Activated CD4-positive, alpha-beta T cell treated with anti-CD3 and anti-CD28 coated beads for 48 hours (primary cell): ENCODE measurements at regions not wholly inside any gene's neighbourhood (a gene's known extent, or its start where the extent isn't known, plus 50 kb on each side); places are given as distances from the start of the nearest gene placed in this dataset.
"Not testable (repeated sequence)": the region's sequence is repeated elsewhere in the genome, so short reads cannot be mapped to it uniquely, and the experiment has no call there.

Experiments
- DNase-seq: peaks from one replicate; pipeline ENCODE4 v3.0.0-alpha.2; 2020

DNA sequence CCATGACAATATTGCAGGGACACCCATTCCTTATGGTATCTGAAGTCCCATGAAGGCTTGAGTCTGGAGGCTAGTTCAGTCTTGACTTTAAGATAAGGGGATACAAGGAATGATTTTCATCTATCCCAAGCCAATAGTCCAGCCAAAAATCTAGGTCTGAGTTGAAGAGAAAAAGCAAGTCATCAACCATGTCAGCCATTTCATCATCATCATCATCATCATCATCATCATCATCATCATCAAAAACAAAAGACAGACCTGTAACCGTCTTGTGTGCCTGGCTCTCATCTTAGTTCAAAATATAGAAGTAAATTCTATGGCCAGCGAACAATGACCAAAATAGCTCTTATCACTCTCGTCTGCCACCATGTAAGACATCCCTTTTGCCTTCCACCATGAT is 59.5 kb upstream of the FAM90A26 start:
- DNase-seq: not testable (repeated sequence)

DNA sequence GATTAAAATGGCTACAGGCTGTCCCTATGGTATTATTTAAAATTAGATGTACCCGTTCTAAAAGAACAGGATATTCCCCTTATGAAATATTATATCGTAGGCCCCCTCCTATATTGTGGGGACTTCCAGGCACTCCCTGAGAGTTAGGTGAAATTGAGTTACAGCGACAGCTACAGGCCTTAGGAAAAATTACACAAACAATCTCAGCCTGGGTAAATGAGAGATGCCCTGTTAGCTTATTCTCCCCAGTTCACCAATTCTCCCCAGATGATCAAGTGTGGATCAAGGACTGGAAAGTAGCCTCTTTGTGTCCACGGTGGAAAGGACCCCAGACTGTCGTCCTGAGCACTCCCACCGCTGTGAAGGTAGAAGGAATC is 67.1 kb upstream of the FAM90A26 start:
- DNase-seq: not testable (repeated sequence)

DNA sequence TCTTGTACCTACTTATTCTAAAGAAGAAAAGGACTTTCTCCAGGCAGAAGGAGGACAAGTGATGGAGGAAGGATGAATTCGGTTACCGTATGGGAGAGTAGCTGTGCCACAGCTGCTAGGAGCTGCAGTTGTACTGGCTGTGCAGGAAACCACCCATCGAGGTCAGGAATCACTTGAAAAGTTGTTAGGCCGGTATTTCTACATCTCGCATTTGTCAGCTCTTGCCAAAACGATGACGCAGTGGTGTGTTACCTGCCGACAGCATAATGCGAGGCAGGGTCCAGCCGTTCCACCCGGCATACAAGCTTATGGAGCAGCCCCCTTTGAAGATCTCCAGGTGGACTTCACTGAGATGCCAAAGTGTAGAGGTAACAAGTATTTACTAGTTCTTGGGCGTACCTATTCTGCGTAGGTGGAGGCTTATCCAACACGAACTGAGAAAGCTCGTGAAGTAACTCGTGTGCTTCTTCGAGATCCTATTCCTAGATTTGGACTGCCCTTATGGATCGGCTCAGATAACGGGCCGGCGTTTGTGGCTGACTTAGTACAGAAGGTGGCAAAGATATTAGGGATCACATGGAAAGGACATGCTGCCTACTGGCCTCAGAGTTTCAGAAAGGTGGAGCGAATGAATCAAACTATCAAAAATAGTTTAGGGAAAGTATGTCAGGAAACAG is 67.6 kb upstream of the FAM90A26 start:
- DNase-seq: not testable (repeated sequence)

DNA sequence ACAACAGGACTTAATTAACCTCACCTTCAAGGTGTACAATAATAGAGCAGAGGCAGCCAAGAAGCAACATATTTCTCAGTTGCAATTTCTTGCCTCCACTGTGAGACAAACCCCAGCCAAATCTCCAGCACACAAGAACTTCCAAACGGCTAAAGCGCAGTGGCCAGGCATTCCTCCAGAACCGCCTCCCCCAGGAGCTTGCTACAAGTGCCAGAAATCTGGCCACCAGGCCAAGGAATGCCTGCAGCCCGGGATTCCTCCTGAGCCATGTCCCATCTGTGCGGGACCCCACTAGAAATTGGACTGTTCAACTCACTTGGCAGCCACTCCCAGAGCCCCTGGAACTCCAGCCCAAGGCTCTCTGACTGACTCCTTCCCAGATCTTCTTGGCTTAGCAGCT is 73.9 kb upstream of the FAM90A26 start:
- DNase-seq: not testable (repeated sequence)

DNA sequence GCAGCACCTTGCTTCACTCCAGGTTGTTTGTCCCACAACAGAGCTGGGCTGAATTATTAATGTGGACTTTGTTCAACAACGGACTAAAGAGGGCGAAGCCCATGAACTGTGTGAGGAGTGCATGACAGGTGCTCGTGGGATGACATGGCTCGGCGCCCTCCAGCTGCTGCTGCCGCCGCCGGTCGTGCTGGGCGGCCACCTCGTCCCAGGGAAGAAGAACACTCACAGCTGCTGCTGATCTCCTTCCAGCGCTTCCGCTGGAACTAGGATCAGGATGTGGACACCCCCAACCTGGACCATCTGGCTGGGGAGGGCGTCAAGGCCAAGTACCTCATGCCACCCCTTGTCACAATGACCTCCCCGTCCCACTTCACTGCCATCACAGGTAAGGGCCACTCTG is 91.4 kb upstream of the FAM90A26 start:
- DNase-seq: not testable (repeated sequence)

DNA sequence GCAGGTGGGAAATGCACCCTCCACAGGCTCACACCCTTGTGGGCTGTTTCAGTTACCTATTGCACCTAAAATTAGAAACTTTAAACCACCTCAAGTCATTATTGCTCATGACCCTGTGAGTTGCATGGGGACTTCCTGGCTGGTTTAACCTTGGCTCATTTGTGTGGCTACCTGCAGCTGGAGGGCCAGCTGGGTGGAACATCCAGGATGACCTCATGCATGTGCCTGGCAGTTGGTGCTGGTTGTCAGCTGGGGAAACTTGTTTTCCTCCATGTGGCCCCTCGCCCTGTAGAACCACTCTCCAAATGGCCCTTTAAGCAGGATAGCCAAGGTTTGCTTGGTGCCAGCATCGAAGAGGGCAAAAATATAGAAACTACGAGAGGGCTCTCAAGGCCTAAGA is 93.2 kb upstream of the FAM90A26 start:
- DNase-seq: not testable (repeated sequence)

DNA sequence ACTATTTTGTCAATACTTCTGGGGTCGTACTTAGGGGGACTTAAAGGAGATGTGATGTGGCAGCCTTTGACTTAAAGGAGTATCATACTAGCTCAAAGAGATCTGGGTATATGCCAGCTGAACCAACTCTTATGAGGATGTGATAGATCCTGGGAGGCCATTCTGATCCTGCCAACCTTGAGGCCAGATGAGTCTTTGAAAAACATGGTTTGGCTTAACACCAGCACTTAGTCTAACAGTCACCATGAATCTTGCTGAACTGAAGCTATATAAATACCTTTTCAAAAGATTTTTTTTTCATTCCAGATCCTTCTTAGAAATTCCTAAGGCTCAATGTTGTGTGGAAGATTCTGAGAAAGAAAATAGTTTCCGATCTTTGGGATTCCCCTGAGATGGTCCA is 93.7 kb upstream of the FAM90A26 start:
- DNase-seq: not testable (repeated sequence)

DNA sequence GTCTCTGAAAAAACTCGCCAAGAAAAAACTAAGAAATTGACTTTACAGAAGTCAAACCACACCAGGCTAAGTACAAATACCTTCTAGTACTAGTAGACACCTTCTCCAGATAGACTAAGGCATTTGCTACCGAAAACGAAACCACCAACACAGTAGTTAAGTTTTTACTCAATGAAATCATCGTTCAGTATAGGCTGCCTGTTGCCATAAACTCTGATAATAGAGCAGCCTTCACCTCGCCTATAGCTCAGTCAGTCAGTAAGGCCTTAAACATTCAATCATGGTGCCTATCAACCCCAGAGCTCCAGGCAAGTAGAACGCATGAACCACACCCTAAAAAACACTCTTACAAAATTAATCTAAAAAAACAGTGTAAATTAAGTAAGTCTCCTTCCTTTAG is 96.8 kb upstream of the FAM90A26 start:
- DNase-seq: not testable (repeated sequence)

DNA sequence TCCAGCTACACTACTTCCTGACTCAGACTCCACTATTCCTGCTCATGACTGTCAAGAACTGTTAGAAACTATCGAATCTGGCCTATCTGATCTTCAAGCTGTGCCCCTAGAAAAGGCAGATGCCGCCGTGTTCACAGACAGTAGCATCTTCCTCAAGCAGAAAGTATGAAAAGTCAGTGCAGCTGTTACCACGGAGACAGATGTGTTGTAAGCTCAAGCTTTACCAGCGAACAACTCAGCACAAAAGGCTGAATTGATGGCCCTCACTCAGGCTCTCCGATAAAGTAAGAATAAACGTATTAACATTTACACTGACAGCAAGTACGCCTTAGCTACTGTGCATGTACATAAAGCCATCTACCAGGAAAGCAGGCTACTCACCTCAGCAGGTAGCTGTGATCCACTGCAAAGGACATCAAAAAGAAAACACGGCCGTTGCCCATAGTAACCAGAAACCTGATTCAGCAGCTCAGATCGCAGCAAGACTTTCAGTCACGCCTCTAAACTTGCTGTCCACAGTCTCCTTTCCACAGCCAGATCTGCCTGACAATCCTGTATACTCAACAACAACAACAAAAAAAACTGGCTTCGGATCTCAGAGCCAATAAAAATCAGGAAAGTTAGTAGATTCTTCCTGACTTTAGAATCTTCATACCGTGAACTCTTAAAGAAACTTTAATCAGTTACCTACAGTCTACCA is 97.5 kb upstream of the FAM90A26 start:
- DNase-seq: not testable (repeated sequence)

DNA sequence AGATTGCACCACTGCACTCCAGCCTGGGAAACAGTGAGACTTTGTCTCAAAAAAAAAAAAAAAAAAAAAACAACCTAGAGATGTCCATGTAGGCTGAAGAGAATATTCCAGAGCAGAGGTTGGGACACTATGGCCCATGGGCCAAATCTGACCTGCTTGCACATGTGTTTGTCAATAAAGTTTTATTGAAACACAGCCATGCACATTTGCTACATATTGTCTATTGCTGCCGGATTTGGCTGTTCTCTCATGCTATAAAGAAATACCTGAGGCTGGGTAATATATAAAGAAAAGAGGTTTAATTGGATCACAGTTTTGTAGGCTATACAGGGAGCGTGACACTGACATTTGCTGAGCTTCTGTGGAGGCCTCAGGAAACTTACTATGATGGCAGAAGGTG is 102.3 kb upstream of the FAM90A26 start:
- not testable (repeated sequence) for DNase-seq

DNA sequence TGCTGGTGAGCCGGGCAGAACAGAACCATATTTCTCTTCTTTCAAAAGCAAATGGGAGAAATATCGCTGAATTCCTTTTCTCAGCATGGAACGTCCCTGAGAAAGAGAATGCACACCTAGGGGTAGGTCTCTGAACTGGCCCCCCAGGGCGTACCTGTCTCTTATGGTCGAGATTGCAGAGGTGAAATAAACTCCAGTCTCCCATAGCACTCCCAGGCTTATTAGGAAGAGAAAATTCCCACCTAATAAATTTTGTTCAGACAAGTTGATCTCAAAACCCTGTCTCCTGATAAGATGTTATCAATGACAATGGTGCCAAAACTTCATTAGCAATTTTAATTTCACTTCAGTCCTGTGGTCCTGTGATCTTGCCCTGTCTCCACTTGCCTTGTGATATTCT is 106.6 kb upstream of the FAM90A26 start:
- not testable (repeated sequence) for DNase-seq

DNA sequence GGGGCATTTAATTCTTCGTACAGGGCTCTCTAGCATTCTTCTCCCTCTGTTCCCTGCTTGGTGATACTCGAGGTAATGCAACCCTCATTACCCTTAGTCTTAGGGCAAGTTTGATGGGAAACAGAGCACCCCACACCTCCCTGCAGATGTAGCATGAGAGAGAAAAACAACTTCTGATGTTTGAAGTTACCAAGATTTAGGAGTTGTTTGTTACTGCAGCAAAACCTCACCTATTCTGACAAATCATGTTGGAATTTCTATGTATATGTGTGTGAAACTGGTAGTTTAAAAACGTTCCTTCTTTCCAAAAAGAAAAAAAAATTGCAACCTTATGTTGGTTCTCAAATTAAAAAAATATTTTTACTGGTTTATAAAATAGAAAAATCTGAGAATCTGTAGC is 145.3 kb upstream of the FAM90A26 start:
- DNase-seq: not testable (repeated sequence)

DNA sequence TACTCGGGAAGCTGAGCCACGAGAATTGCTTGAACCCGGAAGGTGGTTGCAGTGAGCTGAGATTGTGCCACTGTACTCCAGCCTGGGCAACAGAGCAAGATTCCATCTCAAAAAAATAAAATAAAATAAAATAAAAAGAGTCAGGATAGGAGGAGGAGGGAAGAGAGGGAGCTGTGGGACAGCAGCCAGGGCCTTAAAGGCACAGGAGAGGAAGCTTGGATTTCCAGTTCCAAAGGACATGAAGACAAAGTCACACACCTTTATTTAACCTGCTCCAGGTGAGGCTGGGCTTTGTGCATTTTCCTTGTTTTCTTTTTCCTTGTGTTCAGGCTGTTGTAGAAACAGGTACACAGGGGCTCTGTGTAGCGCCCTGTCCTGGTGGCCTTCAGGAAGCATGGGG is 138.2 kb upstream of the HMX1 start:
- DNase-seq: not testable (repeated sequence)

DNA sequence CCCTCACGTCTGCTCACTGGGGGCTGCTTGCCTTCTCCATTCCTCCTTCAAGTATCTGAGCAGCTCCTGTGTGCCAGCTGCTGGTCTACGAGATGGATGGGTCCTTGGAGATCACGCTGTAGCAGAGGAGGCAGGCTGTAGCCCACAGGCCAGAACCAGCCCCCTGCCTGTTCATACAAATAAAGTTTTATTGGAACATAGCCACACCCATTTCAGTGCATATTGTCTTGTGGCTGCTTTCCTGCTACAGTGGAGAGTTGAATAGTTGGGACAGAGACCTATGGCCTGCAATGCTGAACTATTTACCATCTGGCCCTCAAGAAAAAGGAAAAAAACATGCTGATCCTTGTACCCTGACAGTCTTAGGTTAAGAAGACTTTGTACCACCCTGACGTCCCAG is 136.8 kb upstream of the HMX1 start:
- not testable (repeated sequence) for DNase-seq

DNA sequence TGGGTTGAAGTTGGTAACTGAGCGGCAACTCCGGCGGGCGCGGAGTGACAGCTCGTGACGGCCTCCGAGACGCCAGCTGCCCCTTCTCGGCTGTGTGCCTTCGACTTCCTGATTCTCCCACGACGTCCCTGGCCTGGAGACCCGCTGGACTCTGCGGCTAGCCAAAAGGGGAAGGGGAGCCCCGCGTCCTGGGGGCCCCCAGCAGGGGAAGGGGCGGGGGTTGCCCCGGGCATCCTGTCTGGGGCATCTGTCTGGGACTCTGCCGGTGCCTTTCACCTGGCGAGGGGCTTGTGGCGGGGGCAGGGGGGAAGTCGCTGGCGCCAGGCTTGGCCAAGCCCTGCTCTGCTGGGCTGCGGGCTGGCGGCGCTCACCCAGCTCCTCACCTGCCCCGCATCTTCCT is 129.5 kb upstream of the HMX1 start:
- not testable (repeated sequence) for DNase-seq

DNA sequence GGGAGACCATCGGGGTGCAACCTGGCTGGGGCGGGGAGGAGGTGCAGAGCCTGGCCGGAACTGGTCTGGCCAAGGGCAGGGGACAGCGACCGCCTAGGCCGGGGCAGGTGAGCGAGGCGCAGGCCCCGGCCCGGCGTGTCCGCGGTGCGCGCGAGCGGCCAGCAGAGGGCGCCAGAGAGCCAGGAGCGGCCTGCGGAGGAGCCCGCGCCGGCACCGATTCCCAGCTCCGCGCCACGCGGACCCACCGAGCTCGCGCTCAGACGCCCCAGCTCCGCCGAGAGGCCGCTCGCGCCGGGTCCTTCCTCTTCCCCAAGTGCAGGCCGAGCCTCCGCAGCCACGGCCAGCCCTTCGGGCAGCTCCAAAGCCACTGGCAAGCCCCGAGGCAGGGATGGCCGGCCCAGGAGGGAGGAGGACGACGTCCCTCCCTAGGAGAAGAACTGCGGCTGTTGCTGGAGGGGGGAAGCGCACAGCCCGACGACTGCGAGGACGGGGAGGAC is 128.9 kb upstream of the HMX1 start:
- peak; percentile 62 for DNase-seq

DNA sequence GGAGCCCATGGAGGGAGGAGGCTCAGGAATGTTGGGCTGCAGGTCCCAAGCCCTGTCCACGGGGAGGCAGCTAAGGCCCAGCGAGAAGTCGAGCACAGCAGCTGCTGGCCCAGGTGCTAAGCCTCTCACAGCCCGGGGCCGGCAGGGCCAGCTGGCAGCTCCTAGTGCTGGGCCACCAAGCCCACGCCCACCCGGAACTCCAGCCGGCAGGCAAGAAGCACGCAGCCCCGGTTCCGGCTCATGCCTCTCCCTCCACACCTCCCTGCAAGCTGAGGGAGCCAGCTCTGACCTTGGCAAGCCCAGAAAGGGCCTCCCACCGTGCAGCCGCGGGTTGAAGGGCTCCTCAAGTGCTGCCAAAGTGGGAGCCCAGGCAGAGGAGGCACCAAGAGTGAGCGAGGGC is 121.3 kb upstream of the HMX1 start:
- not testable (repeated sequence) for DNase-seq

DNA sequence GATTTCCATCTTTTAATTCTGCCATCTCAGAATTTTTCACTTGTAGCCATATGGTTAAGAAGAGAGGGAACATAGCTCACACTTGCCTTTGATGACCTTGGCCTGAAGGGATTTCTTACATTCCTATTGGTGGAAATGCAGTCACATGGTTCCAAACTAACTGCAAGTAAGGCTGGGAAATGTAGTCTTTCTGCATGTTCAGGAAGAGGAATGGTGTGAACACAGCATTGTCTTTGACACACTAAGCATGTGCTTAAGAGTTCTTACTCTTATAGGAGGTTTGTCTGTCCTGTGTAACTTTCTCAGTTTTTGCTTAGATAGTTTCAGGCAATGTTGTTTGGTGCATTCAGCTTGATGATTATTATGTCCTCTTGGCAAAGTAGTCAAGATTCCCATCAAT is 119.8 kb upstream of the HMX1 start:
- not testable (repeated sequence) for DNase-seq

DNA sequence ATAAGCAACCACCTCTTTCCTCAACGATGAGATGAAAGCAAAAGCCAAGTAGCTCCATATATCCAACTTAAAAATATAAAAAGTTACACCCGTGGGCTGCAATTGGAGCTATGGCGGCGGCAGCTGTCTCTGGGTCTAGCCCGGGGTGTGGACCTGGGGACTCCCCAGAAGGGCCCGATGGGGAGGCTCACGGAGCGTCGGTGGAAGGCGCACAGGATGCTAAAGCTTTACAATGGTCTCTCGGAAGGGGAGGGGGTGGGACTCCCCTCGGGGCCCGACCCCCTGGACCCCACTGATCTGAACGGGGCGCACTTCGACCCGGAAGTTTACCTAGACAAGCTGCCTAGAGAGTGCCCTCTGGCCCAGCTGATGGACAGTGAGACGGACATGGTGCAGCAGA is 118.7 kb upstream of the HMX1 start:
- DNase-seq: not testable (repeated sequence)

DNA sequence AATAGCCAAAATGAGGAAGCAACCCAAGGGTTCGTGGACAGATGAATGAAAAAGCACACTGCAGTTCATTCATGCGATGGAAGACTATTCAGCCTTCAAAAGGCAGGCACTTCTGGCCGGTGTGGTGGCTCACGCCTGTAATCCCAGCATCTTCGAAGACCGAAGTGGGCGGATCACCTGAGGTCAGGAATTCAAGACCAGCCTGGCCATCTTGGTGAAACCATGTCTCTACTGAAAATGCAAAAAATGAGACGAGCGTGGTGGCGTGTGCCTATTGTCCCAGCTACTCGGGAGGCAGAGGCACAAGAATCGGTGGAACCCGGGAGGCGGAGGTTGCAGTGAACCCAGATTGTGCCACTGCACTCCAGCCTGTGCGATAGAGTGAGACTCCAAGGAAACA is 114.1 kb upstream of the HMX1 start:
- DNase-seq: not testable (repeated sequence)

DNA sequence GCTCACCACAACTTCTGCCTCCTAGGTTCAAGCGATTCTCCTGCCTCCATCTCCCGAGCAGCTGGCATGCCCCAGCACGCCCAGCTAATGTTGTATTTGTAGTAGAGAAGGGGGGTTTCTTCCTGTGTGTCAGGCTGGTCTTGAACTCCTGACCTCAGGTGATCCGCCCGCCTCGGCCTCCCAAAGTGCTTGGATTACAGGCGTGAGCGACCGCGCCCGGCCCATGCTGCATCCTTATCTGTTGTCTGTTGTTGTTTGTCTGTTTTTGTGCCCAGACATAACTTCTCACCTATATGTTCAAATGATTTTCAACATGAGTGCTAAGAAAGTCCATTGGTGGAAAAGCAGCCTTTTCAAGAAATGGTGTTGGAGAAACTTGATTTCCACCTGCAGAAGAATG is 113.0 kb upstream of the HMX1 start:
- not testable (repeated sequence) for DNase-seq

DNA sequence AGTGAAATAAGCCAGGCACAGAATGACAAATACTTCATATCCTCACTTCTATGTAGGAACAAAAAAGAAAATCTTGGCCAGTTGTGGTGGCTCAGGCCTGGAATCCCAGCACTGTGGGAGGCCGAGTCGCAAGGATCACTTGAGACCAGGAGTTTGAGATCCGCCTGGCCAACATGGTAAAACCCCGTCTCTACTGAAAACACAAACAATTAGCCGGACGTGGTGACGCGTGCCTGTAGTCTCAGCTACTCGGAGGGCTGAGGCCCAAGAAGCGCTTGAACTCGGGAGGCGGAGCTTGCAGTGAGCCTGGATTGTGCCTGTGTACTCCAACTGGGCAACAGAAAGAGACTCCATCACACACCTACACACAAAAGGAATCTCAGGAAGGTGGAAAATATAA is 112.3 kb upstream of the HMX1 start:
- DNase-seq: not testable (repeated sequence)

DNA sequence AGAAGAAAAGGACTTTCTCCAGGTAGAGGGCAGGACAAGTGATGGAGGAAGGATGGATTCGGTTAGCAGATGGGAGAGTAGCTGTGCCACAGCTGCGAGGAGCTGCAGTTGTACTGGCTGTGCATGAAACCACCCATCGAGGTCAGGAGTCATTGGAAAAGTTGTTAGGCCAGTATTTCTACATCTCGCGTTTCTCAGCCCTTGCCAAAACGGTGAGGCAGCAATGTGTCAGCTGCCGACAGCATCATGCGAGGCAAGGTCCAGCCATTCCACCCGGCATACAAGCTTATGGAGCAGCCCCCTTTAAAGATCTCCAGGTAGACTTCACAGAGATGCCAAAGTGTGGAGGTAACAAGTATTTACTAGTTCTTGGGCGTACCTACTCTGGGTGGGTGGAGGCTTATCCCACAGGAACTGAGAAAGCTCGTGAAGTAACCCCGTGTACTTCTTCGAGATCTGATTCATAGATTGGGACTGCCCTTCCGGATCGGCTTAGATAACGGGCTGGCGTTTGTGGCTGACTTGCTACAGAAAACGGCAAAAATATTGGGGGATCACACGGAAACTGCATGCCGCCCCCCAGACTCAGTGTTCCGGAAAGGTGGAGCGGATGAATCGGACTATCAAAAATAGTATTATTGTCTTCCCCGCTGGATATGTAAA is 105.0 kb upstream of the HMX1 start:
- DNase-seq: not testable (repeated sequence)

DNA sequence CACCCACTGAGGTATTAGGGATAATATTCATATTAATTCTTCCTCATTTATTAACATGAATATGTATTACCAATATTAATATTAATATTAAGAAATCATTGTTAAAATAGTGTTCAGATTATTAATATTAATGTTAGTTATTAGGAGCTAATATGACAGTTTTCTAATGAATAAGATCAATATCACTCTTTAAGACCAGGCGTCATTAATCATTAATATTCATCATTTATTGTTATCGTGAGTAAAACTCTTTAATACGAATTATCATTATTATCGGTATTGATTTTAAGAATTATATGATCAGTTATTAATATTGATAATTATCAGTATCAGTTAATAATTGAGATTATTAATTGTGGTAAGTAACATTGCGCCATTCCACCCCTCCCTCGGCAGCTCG is 101.0 kb upstream of the HMX1 start:
- not testable (repeated sequence) for DNase-seq
